ENCODE measurements at regions not wholly inside any gene's neighbourhood (a gene's known extent, or its start where the extent isn't known, plus 50 kb on each side); places are given as distances from the start of the nearest gene placed in this dataset.

GRCh38 chr20:39850246-39850645 is 838.8 kb downstream of the MAFB start:
- no peak for TF ChIP-seq CTCF (IDR thresholded peaks at IDR 0.05; ENCODE audit: insufficient read depth, low read length, missing control alignments)
- no peak overlapping the region for H3K4me3 ChIP-seq (ENCODE audit: low read depth, low read length)
- DNase-seq (ENCODE audit: low read depth, low spot score): no peak
- POLR2A ChIA-PET: interaction anchor here (1.1 to 1.6 kb wide), 2 partner anchors 27 to 839 kb away, joined by 3 to 9 read pairs; partner anchors contain the start of gene MAFB
- CTCF ChIA-PET: interaction anchor here (1.0 to 4.5 kb wide), 9 partner anchors 9 to 1113 kb away, joined by 3 to 27 read pairs (median 4); no protein-coding TSS in a partner anchor

- no peak for TF ChIP-seq CTCF (IDR thresholded peaks at IDR 0.05; ENCODE audit: insufficient read depth, low read length, missing control alignments)
- no peak overlapping the region for H3K4me3 ChIP-seq (ENCODE audit: low read depth, low read length)
- POLR2A ChIA-PET: interaction anchor here (0.7 to 1.6 kb wide), 3 partner anchors 26 to 839 kb away, joined by 3 to 9 read pairs (median 3); partner anchors contain the start of gene MAFB
- CTCF ChIA-PET: interaction anchor here (0.9 to 4.5 kb wide), 10 partner anchors 10 to 1113 kb away, joined by 3 to 27 read pairs (median 4); no protein-coding TSS in a partner anchor
- peak; percentile 74 for DNase-seq (ENCODE audit: low read depth, low spot score)
Measured at GRCh38 chr20:39849664-39850063, 839.4 kb downstream of the MAFB start.

GRCh38 chr20:39849171-39849570 is 839.9 kb downstream of the MAFB start:
- POLR2A ChIA-PET: interaction anchor here (0.7 to 1.6 kb wide), 3 partner anchors 26 to 840 kb away, joined by 3 to 9 read pairs (median 3); partner anchors contain the start of gene MAFB
- CTCF ChIA-PET: interaction anchor here (0.9 to 4.5 kb wide), 7 partner anchors 11 to 348 kb away, joined by 3 to 27 read pairs (median 4); no protein-coding TSS in a partner anchor
- DNase-seq (ENCODE audit: low read depth, low spot score): no peak
- TF ChIP-seq CTCF (IDR thresholded peaks at IDR 0.05; ENCODE audit: insufficient read depth, low read length, missing control alignments): no peak
- H3K4me3 ChIP-seq (ENCODE audit: low read depth, low read length): no peak overlapping the region

GRCh38 chr20:39839399-39840119 is 849.5 kb downstream of the MAFB start:
- ChIA-PET POLR2A (no interaction called here), CTCF (interaction anchor here (0.9 to 2.0 kb wide), 4 partner anchors 10 to 37 kb away, joined by 3 to 7 read pairs (median 4); no protein-coding TSS in a partner anchor)
- H3K4me3 ChIP-seq (ENCODE audit: low read depth, low read length): no peak overlapping the region

GRCh38 chr20:39837561-39837960 is 851.5 kb downstream of the MAFB start:
- TF ChIP-seq CTCF (IDR thresholded peaks at IDR 0.05; ENCODE audit: insufficient read depth, low read length, missing control alignments): no peak
- no peak for DNase-seq (ENCODE audit: low read depth, low spot score)
- ChIA-PET POLR2A (no interaction called here), CTCF (interaction anchor here (1.1 to 1.3 kb wide), 2 partner anchors 8 to 36 kb away, joined by 3 to 5 read pairs; no protein-coding TSS in a partner anchor)
- H3K4me3 ChIP-seq (ENCODE audit: low read depth, low read length): no peak overlapping the region

More at GRCh38 chr20:39839399-39840119, 849.5 kb downstream of the MAFB start:
- TF ChIP-seq CTCF (IDR thresholded peaks at IDR 0.05; ENCODE audit: insufficient read depth, low read length, missing control alignments): no peak
- DNase-seq (ENCODE audit: low read depth, low spot score): no peak

- POLR2A ChIA-PET: no interaction called here
Measured at GRCh38 chr20:39835130-39835842, 853.8 kb downstream of the MAFB start.

More at GRCh38 chr20:39835130-39835842, 853.8 kb downstream of the MAFB start:
- no peak for TF ChIP-seq CTCF (IDR thresholded peaks at IDR 0.05; ENCODE audit: insufficient read depth, low read length, missing control alignments)
- no peak overlapping the region for H3K4me3 ChIP-seq (ENCODE audit: low read depth, low read length)
- CTCF ChIA-PET: no interaction called here
- DNase-seq (ENCODE audit: low read depth, low spot score): no peak

Measured in AG04449 (cell line).